HG02571 (cell line): ENCODE measurements at regions not wholly inside any gene's neighbourhood (a gene's known extent, or its start where the extent isn't known, plus 50 kb on each side); places are given as distances from the start of the nearest gene placed in this dataset.

Experiments
- ATAC-seq: cut with Tn5 transposase; IDR thresholded peaks from one replicate; pipeline ENCODE4 v1.9.1; 2021; ENCODE audit warnings: mild to moderate bottlenecking, moderate library complexity; ENCODE audit not compliant: unreplicated experiment

- no peak for ATAC-seq
Observed at GRCh38 chr15:70476441-70476840, 286.9 kb downstream of the UACA start.

DNA sequence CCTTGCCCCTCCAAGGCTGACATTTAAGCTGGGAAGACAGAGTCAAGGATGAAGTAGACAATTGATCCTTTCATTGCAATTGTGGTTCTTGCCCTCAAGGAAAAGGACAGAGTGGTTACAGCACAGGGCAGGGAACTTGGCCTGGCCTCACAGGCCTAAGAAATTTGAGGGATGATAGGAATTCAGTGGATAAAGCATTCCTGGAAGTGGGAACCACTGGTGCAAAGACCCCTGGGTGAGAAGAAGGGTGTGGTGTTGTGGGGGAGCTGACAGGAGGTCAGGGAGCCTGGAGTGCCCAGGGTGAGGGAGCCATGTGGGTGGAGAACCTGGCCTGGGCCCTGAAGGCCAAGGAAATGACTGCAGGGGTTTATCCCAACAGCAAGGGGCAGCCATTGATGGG lies 287.4 kb downstream of the UACA start:
- no peak for ATAC-seq

DNA sequence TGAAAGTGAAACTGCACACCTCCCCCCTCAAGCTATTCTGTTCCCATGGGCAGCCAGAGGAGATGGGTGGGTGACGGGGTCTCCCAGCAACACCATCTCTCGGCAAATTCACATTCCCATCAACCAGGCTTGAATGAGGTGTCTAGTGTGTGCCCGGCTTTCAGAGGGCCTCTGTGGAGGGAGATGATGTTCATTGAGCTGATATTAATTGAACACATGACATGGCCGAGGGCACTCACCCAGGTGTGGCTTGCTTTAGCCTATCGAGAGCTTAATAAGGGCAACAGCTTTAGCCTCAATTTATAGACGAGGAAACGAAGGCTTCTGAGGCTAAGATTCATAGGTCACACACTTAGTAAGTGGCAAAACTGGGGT lies 288.0 kb downstream of the UACA start:
- no peak for ATAC-seq

GRCh38 chr15:70474471-70475406 lies 288.6 kb downstream of the UACA start:
- no peak for ATAC-seq

- ATAC-seq: no peak
Observed at GRCh38 chr15:70473581-70474370, 289.6 kb downstream of the UACA start.

GRCh38 chr15:70471517-70471916 lies 291.8 kb downstream of the UACA start:
- no peak for ATAC-seq

DNA sequence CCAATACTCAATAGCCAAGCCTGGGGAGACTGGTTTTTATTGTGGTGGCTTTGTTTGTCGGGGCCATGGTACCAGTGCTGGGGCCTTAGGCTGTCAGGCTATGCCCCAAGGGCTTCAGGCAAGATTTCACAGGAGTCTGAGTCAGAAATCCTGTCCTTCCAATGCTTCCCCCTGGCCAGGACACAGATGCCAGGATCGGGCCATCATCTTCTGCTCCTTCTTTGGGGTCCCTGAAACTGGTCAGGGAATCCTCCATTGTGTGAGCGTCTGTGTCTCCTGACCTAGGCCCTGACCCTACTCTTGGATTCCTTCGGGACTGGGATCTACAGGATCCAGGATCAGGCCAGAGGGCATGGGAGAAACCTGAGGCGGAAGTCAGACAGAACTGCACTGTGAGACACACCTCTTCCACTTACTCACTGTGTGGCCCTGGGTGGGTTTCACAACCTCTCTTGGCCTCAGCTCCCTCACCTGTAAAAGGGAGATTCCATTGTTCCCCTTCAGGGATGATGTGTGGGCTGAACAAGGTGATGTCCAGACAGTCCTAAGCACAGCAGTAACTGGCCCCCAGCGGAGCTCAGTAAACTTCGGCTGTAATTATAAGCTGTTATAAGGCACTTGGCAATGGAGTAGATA lies 292.7 kb downstream of the UACA start:
- no peak for ATAC-seq

GRCh38 chr15:70469651-70470555 lies 293.5 kb downstream of the UACA start:
- ATAC-seq: no peak

DNA sequence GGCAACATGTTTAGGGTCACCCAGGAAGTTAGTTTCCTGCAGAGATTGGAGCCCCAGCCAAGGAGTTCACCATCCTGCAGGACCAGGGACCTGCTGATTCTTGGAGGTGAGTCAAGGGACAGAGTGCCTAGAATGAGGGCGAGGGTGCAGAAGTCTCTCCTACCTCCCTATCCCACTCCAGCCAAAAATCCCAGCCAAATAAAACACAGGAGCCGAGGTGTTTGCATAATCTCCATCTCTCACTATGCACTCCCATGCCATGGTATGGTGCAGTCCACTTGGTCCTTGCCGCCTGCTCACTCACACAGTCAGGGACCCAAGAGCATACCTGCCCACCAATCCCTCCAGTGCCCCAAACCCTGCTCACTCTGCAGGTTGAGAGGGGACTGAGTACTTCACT lies 294.2 kb downstream of the UACA start:
- no peak for ATAC-seq

- ATAC-seq: no peak
Observed at GRCh38 chr15:70466895-70467529, 296.3 kb downstream of the UACA start.

DNA sequence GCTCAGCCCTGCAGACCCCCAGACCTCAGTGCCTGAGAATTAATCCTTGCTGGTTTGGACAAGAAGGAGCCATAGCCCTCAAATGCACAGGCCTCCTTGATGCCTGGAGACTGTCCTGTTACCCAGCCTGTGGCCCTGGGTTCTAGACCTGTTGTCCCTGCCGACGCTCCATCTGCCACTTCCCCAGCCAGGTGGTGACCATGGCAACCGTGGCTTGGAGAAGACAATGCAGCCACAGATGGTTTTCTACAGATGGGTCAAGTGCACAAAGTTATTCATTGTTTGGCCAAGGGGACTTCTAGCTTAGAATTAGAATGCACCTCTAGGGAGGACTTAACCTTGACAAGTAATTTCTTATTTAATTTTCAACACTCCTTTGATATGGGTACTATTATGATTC lies 297.1 kb downstream of the UACA start:
- no peak for ATAC-seq

DNA sequence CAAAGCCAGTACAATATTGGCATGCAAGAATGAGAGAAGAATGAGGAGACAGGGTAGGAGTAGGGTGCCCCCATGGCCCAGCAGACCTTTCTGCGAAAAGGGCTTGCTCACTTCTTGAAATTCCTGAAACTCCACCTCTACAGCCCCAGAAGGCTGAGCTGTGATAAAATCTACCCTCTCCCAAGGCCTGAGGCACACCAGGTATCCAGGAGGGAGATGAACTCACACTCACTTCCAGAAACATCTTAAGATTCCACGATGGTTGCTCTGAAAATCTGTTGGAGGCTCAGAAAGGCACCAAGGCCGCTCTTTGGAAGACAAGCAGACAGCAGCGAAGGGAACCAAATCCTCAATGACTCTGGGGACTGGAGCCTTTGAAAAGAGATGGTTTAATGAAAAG lies 297.5 kb downstream of the UACA start:
- no peak for ATAC-seq

- no peak for ATAC-seq
Observed at GRCh38 chr15:70463453-70463834, 299.9 kb downstream of the UACA start.

DNA sequence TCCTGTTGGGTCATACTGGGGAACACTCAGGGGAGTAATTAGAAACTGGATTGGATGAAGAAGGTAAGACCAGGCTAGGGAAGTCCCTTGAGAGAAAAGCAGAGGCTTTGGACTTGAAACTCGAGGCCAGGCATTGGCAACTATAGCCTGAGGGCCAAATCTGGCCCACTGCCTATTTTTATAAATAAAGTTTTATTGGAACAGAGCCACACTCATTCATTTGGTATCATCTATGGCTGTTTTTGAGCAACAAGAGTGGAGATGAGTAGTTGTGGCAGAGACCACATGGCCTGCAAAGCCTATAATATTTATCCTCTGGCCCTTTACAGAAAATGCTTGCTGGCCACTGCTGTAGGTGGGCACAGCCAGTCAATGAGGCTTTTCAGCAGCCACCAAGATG lies 301.4 kb downstream of the UACA start:
- no peak for ATAC-seq

GRCh38 chr15:70461017-70461416 lies 302.3 kb downstream of the UACA start:
- ATAC-seq: no peak

DNA sequence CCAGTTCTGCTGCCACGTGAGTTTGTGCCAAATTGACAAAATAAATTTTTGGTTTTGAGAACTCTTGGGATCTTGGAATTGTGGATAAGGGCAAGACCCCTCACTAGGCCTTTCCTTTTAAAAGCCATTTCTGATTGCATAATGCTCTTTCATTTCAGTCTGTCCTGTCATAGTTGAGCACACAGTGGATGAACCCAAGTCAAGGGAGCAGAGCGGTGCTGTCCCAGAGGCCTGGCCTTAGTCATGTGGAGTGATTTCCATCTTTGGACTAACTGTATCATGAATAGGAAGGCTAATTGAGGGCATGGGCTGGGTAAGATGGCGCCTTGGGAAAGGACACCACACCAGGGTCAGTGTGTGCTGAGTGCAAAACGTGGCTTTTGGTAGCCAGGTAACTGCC lies 304.0 kb downstream of the UACA start:
- ATAC-seq: no peak

- no peak for ATAC-seq
Observed at GRCh38 chr15:70453766-70454165, 309.6 kb downstream of the UACA start.

DNA sequence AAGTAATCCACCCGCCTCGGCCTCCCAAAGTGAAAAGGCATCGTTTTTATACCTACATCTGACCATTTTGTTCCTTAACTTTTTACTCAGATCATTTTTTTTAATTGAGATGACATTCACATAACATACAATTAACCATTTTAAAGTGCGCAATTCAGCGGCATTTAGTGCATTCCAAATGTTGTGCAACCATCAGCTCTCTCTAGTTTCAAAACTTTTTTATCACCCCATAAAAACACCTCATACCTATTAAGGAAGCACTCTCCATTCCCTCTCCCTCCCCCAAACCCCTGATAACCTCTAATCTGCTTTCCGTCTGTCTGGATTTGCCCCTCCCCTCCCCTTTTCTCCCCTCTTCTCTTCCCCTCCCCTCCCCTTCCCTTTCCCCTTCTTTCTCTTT lies 310.1 kb downstream of the UACA start:
- ATAC-seq: no peak

- ATAC-seq: no peak
Observed at GRCh38 chr15:70451821-70452653, 311.3 kb downstream of the UACA start.

- no peak for ATAC-seq
Observed at GRCh38 chr15:70450142-70450443, 313.3 kb downstream of the UACA start.
